Stimulated activated naive B cell treated with anti-CD40 and anti-IgM and Interleukin-4, amounts not matched to agents 10 μg/mL and 1 μg/mL and 100 μg/mL, for 72 hours (primary cell): ENCODE measurements at regions not wholly inside any gene's neighbourhood (a gene's known extent, or its start where the extent isn't known, plus 50 kb on each side); places are given as distances from the start of the nearest gene placed in this dataset.
"Not testable (repeated sequence)": the region's sequence is repeated elsewhere in the genome, so short reads cannot be mapped to it uniquely, and the experiment has no call there.

ENCODE experiments used
- ATAC-seq, 2 donors: fragments of 150-1000 bp; cut with Tn5 transposase; replicated peaks; 2 replicates each; pipeline ENCODE4 v1.10.0; 2021; ENCODE audit warnings: moderate library complexity in 1 of 2
- DNase-seq: peaks from one replicate; pipeline ENCODE4 v3.0.0; 2021
- H3K27ac Mint-ChIP-seq: one replicate; pipeline ENCODE4 v1.8.0; 2022; ENCODE audit warnings: mild to moderate bottlenecking, mixed read lengths
- H3K27me3 Mint-ChIP-seq, 2 donors: one replicate each; pipeline ENCODE4 v1.8.0; 2022; ENCODE audit warnings: mixed read lengths in 2 of 2
- H3K36me3 Mint-ChIP-seq, 2 donors: one replicate each; pipeline ENCODE4 v1.8.0; 2022; ENCODE audit warnings: mixed read lengths in 2 of 2, mild to moderate bottlenecking in 1 of 2
- H3K4me1 Mint-ChIP-seq, 2 donors: one replicate each; pipeline ENCODE4 v1.8.0; 2022; ENCODE audit warnings: mixed read lengths in 2 of 2, mild to moderate bottlenecking in 1 of 2
- H3K4me3 Mint-ChIP-seq, 2 donors: one replicate each; pipeline ENCODE4 v1.8.0; 2022; ENCODE audit warnings: mild to moderate bottlenecking in 2 of 2, mixed read lengths in 2 of 2, moderate library complexity in 1 of 2
- H3K9me3 Mint-ChIP-seq, 2 donors: one replicate each; pipeline ENCODE4 v1.8.0; 2022; ENCODE audit warnings: mixed read lengths in 2 of 2, mild to moderate bottlenecking in 1 of 2

DNA sequence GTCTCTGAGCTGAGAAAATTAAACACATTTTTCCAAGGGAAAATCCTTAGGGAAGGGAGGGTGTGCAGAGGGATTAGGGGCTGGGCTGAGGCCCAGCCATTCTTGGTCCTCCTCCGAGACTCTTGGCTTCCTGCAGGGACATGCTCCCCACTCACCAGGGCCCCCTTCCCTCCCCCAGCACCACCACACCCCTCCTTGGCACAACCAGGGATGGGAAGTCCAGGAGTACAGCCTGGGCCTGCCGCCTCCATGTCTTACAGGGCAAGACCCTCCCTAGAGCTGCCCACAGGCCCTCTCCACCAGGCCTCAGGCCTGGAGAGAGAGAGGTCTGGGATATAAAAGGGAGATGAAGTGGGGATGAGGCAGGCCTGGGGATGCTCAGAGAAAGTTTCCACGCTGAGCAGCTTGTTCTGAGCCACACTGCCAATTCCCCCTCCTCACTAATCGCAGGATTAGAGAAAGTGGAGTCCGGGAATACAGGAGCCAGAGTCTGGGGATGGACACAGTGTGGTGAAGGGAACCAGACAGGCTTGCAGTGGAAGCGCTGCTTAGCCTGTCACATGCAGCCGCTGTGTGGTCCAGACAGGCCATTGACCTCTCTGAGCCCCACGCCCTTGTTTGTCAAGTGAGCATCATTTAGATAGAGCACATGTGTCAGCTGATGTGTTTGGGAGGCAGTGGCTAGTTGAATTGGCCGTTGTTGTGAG is 105.5 kb downstream of the MRPL14 start:
- H3K4me1 Mint-ChIP-seq: peaks cover 0 to 4% of the 10 kb centered on the region in 2 donors
- H3K4me3 Mint-ChIP-seq: no peak overlapping the region
- DNase-seq: no peak
- no peaks in the 10 kb centered on the region for H3K36me3 Mint-ChIP-seq
- peaks cover 36 to 37% of the 10 kb centered on the region in 2 donors for H3K27me3 Mint-ChIP-seq
- H3K27ac Mint-ChIP-seq: no peak overlapping the region
- H3K9me3 Mint-ChIP-seq: peaks cover 2 to 4% of the 10 kb centered on the region in 2 donors
- ATAC-seq: no peak

DNA sequence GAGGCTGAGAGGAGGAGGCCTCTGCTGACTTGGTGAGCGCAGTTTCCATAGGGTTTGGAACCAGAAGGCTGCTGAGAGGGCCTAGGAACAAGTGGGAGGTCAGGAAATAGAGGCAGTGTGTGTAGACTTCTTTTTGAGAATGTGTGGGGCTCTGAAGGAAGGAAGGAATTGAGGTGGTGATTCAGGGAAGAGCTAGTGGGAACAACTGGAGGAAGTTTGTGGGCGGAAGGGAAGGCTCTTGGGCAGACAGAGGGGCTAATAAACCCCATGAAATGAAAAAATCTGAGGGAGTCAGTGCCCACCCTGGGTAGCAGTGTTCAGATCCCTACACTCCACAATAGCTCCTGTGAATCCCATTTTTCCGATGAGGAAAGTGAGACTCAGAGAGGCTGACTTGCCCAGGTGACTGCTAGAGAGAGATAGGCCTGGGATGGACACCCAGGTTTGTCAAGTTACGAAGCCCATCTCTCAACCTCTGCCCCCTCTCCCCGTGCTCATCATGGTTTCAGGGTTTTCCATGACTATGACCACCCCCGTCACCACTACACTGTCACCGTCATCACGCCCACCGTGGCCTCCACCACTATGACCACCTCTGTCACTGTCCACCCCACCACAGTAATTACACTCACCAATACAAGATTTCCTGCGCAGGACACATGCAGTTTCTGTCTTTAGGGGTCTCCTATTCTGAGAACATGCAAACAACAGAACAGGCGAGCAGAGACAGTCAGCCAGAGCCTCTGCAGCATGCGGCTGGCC is 106.4 kb downstream of the MRPL14 start:
- ATAC-seq: no peak
- no peak for DNase-seq
- no peaks in the 10 kb centered on the region for H3K36me3 Mint-ChIP-seq
- no peak overlapping the region for H3K4me3 Mint-ChIP-seq
- H3K27me3 Mint-ChIP-seq: peaks cover 32 to 37% of the 10 kb centered on the region in 2 donors
- H3K27ac Mint-ChIP-seq: no peak overlapping the region
- H3K9me3 Mint-ChIP-seq: peaks cover 2 to 4% of the 10 kb centered on the region in 2 donors
- H3K4me1 Mint-ChIP-seq: peaks cover 0 to 4% of the 10 kb centered on the region in 2 donors

DNA sequence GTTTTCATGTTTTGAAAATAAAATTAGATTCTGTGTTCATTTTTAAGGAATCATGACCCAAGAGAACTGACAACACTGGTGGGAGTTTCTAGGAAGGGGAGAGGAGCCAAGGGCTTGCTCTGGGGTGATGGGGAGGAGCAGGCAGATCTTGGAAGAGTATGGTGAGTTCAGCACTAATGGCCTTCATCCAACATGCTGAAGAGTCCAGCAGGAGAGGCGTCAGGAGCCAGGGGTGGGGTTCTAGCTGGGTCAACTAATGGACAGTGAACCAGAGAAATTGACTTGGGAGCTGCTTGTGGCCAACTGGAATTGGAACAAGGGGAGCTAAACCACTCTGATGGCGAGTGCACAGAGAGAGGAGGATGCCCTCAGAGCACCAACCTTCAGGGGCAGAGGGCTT is 107.1 kb downstream of the MRPL14 start:
- Mint-ChIP-seq H3K9me3 (peaks cover 2 to 4% of the 10 kb centered on the region in 2 donors), H3K4me3 (no peak overlapping the region), H3K36me3 (no peaks in the 10 kb centered on the region), H3K27ac (no peak overlapping the region), H3K27me3 (peaks cover 31 to 36% of the 10 kb centered on the region in 2 donors), H3K4me1 (peaks cover 0 to 4% of the 10 kb centered on the region in 2 donors)
- no peak for ATAC-seq
- DNase-seq: no peak

DNA sequence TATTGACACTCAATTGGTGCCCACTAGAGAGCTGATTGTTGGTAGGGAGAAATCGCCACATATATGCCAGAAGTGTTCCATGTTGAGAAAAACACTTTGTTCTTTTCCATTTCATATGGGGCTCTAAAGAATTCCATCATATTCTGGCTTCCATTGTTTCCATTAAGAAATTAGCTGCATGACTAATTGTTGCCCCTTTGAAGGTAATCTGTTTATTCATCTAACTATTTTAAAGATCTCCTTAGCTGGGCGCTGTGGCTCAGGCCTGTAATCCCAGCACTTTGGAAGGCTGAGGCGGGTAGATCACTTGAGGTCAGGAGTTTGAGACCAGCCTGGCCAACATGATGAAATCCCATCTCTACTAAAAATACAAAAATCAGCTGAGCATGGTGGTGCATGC is 109.9 kb downstream of the MRPL14 start:
- H3K4me1 Mint-ChIP-seq, H3K9me3 Mint-ChIP-seq, H3K27ac Mint-ChIP-seq, DNase-seq, H3K36me3 Mint-ChIP-seq, ATAC-seq, H3K4me3 Mint-ChIP-seq: not testable (repeated sequence)
- peaks cover 23 to 37% of the 10 kb centered on the region in 2 donors for H3K27me3 Mint-ChIP-seq

DNA sequence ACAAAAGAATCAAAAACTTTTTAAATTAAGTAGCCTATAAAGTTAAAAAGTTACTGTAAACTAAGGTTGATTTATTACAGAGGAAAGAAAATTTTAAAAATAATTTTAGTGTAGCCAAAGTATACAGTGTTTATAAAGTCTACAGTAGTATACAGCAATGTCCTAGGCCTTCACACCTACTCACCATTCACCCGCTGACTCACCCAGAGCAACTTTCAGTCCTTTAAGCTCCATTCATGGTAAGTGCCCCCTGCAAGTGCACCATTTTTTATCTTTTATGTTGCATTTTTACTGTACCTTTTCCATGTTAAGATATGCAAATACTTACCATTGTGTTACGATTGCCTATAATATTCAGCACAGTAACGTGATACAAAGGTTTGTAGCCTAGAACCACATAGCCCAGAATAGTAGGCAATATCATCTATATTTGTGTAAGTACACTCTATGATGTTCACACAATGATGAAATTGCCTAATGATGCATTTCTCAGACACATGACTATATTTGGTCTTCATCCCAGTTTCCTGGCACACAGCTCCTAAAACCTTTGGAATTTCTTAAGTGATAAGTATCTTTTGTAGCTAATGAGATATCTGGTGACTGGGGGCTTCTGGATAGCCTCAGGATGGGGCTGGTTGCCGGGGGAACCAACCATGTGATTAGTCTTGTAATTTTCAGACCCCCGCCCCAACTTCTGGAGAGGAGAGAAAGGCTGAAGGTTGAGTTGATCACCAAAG is 111.0 kb downstream of the MRPL14 start:
- DNase-seq (no peak), ATAC-seq (no peak)
- Mint-ChIP-seq H3K4me1 (peaks cover 0 to 2% of the 10 kb centered on the region in 2 donors), H3K9me3 (peaks cover 4% of the 10 kb centered on the region in 2 donors), H3K36me3 (no peaks in the 10 kb centered on the region), H3K4me3 (no peak overlapping the region), H3K27me3 (peaks cover 27 to 29% of the 10 kb centered on the region in 2 donors), H3K27ac (no peak overlapping the region)

DNA sequence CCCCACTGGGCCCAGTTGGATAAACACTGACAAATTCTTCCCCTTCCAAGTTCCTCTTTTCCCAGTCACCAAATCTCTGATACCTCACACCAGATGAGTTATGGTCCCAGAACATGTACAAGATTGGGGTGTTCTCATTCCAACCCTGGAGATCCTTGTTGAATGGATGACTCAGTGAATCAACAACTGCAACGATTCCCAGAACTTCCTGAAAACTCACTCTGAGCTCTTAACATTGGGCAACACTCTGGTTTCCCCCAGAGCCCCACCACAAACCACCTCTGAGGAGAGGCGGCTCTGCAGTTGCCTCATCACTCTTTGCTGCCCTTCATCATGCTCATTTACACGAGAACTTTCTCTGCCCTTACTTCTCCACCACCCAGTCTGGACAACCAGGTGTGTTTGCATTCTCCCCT is 115.2 kb downstream of the MRPL14 start:
- no peak for DNase-seq
- no peaks in the 10 kb centered on the region for H3K36me3 Mint-ChIP-seq
- H3K27me3 Mint-ChIP-seq: peaks cover 32 to 37% of the 10 kb centered on the region in 2 donors
- ATAC-seq: no peak
- H3K27ac Mint-ChIP-seq: no peak overlapping the region
- H3K9me3 Mint-ChIP-seq: peaks cover 0 to 3% of the 10 kb centered on the region in 2 donors
- no peak overlapping the region for H3K4me3 Mint-ChIP-seq
- peaks cover 0 to 2% of the 10 kb centered on the region in 2 donors for H3K4me1 Mint-ChIP-seq

DNA sequence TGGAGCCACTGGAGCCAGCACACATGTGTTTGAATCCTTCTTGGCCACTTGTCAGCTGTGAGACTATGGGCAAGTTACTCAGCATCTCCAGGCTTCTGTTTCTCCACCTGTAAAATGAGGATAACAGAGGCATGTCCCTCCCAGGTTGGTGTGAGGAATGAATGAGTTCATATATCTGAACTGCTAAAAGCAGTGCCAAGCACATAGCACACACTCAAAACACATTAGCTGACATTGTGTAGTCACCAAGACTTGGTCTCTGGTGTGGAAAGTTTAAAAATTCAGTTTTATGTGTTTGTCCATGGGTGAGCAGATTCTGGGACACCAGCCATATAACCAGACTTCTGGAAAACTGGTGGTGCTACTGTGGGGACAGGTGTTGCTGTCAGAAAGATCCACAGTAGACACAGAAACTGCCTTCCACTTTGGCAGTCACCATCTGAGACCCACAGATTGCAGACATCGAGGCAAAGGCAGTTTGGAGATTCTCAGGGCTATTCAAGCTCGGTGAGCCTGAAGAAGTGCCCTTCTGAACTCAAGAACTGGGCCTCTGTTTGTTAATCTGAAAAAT is 115.8 kb downstream of the MRPL14 start:
- ATAC-seq (no peak), DNase-seq (no peak)
- peaks cover 0 to 3% of the 10 kb centered on the region in 2 donors for H3K9me3 Mint-ChIP-seq
- H3K27me3 Mint-ChIP-seq: peaks cover 37 to 44% of the 10 kb centered on the region in 2 donors
- H3K4me1 Mint-ChIP-seq: peaks cover 0 to 2% of the 10 kb centered on the region in 2 donors
- H3K4me3 Mint-ChIP-seq: no peak overlapping the region
- no peak overlapping the region for H3K27ac Mint-ChIP-seq
- H3K36me3 Mint-ChIP-seq: no peaks in the 10 kb centered on the region

DNA sequence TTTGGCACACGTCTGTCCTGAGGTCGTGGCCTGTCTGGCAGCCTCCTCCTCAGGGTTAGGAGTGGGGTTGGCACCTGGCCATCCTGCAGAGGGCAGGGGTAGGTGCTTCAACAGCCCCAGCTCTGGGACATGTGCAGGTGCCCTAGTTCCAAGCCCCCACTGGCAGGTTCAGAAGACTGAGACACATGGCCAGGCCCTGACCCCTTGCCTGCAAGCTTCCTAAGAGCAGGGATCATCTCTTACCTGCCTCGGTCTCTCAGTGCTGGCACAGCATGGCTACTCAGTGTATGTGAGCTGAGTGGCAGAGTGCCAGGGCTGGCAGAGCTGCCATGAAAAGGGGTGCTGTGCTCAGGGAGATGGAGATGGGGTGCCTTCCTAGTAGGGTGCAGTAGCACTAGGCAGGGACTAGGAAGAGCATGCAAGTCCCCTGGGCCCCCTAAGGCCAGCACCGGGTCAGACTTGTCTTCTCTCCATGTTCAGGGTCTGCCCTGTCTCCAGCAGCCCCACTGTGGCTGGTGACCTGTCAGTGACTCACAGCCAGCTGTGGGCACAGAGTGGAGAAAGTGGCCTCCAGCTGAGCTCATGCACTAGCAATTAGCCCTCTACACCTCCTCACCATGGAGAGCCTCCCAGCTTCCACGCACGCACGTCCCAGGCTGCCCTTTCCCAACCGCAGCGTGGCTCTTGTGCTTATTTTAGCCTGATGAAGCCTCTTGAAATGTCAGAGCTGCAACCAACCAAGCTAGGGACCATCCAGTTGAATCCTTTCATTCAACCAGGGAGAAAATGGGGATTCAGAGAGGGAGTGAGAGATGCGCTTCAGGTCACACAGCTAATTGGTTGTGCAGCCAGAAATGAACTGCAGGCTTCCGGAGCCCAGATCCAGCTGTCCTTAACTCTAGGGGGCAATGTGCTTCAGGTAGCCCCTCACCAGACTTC is 116.6 kb downstream of the MRPL14 start:
- Mint-ChIP-seq H3K27ac (no peak overlapping the region), H3K36me3 (no peaks in the 10 kb centered on the region), H3K4me3 (no peak overlapping the region), H3K9me3 (peaks cover 0 to 3% of the 10 kb centered on the region in 2 donors), H3K27me3 (peaks cover 44 to 51% of the 10 kb centered on the region in 2 donors), H3K4me1 (peaks cover under 1 to 3% of the 10 kb centered on the region in 2 donors)
- ATAC-seq: peak in 1 of 2 donors; percentile 29
- DNase-seq: no peak

DNA sequence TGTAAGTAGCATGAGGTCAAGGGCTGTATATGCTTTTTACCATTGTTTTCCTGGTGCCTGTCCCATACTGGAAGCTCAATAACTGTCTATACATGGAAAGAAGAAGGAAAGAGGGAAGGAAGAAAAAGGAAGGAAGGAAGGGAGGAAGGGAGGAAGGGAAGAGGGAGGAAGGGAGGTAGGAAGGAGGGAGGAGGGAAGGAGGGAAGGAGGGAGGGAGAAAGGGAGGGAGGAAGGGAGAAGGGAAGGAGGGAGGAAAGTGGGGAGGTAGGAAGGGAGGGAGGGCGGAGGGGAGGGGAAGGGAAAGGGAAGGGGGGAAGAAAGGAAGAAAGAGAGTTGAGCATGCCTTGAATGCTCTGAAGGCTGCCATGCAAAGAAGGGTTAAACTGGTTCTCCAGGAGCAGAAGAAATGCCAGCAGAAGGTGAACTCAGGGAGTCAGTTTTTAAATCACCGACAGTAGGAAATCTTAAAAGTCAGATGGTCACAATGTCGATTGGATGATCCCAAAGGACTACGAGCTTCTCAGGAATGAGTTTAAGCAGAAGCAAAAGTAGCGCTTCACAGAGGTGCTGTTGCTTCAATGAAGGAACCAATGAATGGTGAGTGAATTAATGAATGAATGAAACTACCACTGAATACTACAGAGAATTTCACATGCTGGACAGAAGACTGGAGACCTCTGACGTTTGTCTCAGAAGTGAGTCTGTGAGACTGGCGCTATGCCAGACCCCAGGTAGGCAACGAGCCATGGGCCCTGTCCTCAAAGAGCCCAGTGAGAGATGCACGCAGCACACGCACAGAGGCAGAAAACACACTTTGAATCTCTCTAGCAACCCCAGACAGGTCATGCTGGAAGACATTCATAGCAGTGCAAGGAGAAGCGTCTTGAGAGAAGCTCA is 117.6 kb downstream of the MRPL14 start:
- no peak overlapping the region for H3K4me3 Mint-ChIP-seq

DNA sequence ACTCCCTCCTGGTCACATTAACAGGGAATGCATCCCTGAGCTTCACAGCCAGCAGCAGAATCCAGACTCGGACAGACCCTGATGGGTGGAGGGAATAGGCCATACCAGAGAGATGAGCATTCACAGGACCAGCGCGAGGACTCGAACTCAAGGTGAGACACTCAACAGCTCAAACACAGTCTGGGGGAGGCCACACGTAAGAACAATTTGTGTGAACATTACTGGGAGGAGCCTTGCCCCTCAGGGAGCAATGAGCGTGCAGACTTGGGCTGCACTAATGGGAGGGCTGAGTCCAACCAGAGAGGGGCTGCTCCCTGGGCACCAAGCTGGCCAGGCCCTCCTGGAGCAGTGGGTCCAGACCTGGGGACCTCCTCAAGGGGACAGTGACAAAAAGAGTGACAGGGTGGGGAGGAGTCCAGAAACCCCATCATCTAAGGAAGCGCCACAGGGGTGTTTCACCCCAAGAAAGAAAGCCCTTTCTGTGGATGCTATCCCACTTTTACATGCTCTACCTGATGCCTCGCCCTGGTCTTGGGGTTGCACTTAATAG is 118.4 kb downstream of the MRPL14 start:
- Mint-ChIP-seq H3K36me3 (peaks cover 0 to 3% of the 10 kb centered on the region in 2 donors), H3K4me1 (peaks cover 10 to 14% of the 10 kb centered on the region in 2 donors), H3K4me3 (no peak overlapping the region), H3K9me3 (peaks cover 0 to 3% of the 10 kb centered on the region in 2 donors), H3K27ac (no peak overlapping the region), H3K27me3 (peaks cover 58 to 69% of the 10 kb centered on the region in 2 donors)
- DNase-seq (no peak), ATAC-seq (no peak)

More for the DNA sequence above, 117.6 kb downstream of the MRPL14 start:
- Mint-ChIP-seq H3K36me3 (no peaks in the 10 kb centered on the region), H3K27ac (no peak overlapping the region), H3K27me3 (peaks cover 54 to 61% of the 10 kb centered on the region in 2 donors), H3K9me3 (peaks cover 0 to 3% of the 10 kb centered on the region in 2 donors), H3K4me1 (peaks cover 8 to 11% of the 10 kb centered on the region in 2 donors)
- ATAC-seq: no peak
- DNase-seq: no peak

DNA sequence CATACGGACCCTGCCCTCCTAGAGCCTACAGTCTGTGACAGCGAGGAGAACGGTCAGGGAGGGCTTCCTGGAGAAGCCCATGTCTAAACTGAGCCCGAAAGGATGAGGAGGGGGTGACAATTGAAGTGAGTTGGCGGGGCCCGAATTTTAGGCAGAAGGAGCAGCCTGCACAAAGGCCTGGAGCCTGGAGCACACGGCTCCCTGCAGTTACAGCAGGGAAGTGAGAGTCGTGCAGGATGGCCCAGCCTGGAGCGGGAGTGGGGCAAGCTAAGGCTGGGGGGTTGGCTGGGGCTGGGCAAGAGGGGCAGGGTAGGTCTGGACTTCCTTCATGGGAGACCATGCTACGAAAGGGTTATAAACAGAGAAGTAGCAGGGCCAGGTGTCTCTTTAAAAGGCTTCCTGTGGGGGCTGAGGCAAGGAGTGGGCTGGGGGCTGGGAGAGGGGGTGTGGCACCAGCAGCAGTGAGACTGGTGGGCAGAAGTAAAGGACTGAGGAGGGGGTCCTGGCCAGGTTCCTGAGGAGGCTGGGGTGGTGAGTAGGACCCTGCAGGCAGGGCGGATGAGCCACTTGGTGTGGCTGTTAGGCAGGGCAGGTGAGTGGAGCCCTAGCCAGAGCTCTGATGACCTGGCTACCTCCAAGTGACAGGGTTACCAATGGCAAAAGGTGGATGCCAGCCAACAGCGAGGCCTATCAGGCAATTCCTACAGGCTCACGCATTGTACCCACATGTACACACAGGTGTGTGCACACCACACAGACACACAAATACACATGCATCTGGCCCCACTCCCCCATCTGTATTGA is 119.2 kb downstream of the MRPL14 start:
- Mint-ChIP-seq H3K9me3 (peaks cover 0 to 3% of the 10 kb centered on the region in 2 donors), H3K36me3 (peaks cover 0 to 4% of the 10 kb centered on the region in 2 donors), H3K27me3 (peaks cover 61 to 71% of the 10 kb centered on the region in 2 donors), H3K27ac (no peak overlapping the region), H3K4me1 (peaks cover 15 to 23% of the 10 kb centered on the region in 2 donors), H3K4me3 (no peak overlapping the region)
- ATAC-seq (no peak), DNase-seq (no peak)
